ENCODE measurements at regions not wholly inside any gene's neighbourhood (a gene's known extent, or its start where the extent isn't known, plus 50 kb on each side); places are given as distances from the start of the nearest gene placed in this dataset.

GRCh38 chr5:60184606-60185005 lies 291.1 kb upstream of the PDE4D start:
- TF ChIP-seq, protein P1, sequence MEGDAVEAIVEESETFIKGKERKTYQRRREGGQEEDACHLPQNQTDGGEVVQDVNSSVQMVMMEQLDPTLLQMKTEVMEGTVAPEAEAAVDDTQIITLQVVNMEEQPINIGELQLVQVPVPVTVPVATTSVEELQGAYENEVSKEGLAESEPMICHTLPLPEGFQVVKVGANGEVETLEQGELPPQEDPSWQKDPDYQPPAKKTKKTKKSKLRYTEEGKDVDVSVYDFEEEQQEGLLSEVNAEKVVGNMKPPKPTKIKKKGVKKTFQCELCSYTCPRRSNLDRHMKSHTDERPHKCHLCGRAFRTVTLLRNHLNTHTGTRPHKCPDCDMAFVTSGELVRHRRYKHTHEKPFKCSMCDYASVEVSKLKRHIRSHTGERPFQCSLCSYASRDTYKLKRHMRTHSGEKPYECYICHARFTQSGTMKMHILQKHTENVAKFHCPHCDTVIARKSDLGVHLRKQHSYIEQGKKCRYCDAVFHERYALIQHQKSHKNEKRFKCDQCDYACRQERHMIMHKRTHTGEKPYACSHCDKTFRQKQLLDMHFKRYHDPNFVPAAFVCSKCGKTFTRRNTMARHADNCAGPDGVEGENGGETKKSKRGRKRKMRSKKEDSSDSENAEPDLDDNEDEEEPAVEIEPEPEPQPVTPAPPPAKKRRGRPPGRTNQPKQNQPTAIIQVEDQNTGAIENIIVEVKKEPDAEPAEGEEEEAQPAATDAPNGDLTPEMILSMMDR (IDR thresholded peaks at IDR 0.05): no peak
- TF ChIP-seq EP300 (IDR thresholded peaks at IDR 0.05; ENCODE audit: low read depth): no peak
- no peak for TF ChIP-seq POLR2AphosphoS5 (IDR thresholded peaks at IDR 0.05)
- TF ChIP-seq POLR2A (IDR thresholded peaks at IDR 0.05): no peak

Data from transverse colon (tissue), 4 donors.